ENCODE measurements at regions not wholly inside any gene's neighbourhood (a gene's known extent, or its start where the extent isn't known, plus 50 kb on each side); places are given as distances from the start of the nearest gene placed in this dataset.

DNA sequence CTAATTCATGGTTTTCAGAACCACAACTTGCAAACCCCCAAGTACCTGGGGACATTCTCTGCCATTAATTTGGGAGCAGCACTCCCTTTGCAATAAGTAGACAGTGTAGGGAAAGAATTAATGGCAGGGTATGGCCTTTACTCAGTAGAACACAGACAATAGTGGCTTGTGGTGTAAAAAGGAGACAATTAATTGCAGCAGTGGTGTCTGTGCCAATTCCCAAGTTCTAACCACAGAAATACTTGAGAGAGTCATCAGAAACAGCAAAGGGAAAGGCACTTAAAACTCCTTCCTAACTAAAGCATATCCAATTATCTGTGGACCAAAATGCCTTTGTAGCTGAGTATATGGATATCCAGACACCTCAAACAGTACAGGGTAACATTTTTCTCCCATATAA, 257.6 kb upstream of the POU3F2 start:
- DNase-seq: no peak

DNA sequence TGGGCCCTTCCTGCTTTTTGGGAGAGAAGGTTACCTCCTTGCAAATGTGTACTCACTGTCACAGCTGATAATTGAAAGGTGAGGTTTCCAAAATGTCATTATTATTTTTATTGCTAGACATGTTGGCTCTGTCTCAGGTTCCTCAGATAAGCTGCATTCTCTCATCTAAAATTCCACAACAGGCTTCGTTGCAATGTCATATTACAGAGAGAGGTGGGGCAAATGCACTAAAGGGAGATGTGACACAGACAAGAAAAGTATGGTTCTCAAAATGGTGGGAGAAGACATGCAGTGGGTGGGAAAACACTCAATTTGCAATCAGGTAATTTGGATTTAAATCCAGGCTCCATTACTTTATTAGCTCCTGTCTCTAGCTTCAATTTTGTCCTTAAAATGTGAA, 256.4 kb upstream of the POU3F2 start:
- DNase-seq: no peak

DNA sequence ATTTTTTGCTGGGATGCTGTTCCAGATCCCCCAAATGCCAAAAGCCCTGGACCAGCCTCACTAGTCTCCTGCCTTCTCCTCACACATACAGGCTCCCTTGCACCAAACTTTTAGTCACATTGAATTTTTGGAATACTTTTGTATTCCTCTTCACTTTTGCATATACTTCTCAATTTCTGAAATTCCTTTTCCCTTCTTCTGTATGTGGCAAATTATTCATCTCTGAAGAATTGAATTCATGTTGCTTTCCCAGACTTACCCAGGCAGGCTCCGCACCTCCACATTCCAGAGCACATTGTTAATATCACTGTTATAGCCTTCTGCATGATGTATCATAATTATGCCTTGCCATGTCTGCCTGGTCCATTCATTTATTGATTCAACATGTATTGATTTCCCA, 255.3 kb upstream of the POU3F2 start:
- DNase-seq: no peak

DNA sequence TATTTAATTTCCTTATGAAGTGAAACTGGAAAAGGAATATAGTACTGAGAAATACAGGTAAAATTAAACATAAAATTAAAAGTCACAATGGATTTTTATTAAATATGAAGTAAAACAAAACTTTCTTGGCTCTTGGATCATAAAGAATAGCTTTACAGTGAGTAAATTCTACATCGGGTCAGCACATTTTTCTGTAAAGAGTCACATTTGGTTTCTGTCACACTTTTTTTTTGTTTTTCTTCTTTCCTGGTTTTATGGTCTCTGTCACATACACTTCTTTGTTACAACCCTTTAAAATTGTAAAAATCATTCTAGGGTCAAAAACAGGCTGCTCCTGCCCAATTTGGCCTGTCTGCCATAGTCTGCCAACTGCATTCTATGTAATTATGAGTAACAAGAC, 254.4 kb upstream of the POU3F2 start:
- DNase-seq: no peak

DNA sequence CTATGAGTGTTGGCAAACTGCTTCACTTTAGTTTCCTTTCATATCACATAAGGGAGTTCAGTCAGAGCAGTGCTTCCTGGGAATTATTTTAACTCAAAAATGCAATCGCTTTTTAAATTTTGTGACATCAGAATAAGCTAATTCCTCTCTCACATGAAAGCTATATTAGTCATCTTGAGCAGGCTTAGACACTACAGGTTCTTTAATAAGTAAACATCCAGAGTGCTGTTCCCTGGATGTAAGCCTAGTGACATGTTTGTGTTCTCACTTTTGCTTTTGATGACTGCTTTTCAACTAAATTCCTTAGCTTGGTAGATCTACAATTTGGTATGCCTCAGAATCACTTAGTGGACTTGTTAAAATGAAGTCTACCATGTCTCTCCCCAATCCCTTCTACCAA, 252.7 kb upstream of the POU3F2 start:
- no peak for DNase-seq

DNA sequence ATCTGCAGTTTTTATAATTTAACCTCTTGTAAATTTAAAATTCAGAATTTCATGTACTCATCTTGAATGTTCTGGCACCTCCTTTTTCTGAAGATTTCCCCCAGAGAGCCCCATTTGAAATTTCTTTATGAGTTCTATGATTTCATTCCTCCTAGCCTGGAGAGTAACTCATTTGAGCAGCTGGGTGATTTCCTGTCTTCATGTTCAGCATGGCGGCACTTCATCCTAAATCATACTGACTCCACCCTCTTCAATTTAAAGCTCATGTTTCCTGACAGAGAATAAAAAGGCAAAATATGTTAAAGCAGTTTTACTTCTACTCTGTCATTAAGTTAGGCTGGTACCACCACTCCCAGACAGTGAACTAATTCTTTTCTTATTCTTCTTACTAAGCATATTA, 250.9 kb upstream of the POU3F2 start:
- no peak for DNase-seq

DNA sequence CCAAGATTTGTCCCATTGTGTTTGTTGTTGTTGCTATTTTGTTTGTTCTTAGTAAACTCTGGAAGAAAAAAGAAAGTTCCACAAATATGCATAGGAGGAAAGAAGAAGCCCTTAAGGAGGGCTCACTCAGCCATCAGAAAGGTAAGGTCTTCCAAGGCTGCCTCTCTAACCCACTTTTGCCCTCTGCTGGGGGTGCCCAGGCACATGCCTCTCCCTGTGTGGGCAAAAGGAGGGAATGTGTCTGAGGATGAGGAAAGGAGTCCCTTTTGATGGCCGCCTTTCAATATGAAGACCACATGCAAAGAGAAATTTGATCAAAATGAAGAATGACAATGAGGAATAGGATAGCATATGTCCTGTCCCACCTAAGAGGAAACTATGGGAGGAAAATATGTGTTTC, 248.2 kb upstream of the POU3F2 start:
- DNase-seq: no peak

DNA sequence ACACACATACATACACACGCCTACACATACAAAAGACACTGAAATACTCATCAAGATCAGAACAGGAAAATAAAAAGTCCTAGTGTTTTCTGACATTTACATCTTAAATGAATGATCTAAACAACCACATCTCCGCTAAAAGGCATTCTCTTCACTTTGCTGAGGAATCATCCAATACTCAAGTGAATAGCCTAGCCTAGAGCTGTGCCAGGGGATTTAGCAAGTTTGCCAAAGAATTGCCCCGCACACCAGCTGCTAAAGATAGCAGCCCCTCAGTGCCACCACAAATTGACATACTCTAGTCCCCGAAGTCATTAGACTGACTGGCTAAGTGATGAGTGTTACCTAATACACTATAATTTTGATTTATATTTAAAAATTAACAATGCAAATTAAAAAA, 246.8 kb upstream of the POU3F2 start:
- no peak for DNase-seq

DNA sequence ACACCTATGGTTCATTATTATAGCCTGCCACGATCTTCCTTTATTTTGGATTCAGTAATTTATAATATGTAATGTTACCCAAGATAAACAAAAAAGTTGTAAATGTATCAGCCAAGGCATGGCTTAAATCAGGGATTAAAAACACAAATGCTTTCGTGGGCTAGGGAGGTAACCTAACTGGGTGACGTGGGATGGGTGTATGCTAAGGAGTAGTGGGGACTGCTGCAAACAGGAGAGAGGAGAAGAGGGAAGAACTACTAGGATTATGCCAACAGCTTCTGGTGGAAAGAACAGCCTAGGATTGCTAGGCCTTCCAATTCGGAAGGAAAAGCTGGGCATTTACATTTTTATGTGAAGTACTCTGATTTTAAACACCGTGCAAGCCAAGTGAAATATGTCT, 244.8 kb upstream of the POU3F2 start:
- no peak for DNase-seq

DNA sequence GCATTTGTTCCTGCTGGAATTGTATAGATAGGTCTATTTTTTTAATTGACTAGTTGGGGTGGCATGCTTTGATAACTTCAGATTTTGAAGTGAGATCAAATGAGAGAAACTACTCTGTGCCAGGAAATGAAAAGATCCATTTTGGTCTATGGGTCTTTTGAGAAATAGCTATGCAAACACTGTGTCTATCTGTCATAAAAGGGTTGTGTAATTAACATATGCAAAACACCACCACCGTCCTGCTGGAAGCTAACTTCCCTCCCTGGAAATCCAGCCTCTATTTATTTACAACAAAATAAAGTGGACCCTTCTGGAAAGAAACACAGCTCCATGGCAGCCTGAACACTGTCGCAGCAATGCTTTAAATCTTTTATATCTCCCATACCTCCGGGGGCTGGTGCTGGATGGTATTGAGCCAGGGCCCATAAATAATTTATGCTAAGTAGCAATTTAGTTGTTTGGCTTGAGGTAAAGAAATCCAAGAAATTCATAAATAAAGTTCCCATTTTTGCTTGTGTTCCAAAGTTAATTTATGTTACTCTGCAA, 244.2 kb upstream of the POU3F2 start:
- no peak for DNase-seq

DNA sequence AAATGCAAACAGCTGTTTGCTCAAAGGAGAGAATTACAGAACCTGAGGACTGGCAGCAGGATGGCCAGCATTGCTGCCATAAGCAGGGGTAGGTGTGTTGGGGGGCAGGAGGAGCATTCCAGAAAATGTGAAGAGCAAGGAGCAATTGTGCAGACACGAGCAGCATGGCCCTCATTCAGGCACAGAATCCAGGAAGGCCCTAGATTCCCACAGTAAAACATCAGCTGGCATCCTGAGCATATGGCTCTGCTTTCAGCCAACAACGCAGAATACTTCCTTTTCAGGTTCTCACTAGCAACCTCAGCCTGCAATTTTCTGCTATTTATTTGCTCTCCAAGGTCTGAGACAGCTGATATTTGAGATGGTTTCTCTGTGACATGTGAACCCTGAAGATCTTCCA, 243.4 kb upstream of the POU3F2 start:
- no peak for DNase-seq

DNA sequence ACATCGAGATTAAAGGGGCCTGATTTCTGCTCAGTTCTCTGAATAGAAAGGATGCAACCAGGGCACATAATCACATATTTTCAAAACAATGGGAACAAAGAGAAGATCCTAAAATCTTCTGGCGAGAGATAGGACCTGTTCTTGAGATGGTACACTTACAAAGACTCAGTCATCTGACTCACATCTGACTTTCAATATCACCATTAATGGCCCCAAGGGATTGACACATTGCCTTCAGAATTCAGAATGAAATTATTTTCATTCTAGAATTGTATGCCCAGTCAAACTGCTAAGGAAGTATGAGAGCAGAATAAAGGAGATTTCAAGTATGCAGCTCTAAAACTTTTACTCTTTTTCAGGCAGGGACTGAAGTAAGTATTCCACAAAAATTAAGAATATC, 240.7 kb upstream of the POU3F2 start:
- DNase-seq: no peak

DNA sequence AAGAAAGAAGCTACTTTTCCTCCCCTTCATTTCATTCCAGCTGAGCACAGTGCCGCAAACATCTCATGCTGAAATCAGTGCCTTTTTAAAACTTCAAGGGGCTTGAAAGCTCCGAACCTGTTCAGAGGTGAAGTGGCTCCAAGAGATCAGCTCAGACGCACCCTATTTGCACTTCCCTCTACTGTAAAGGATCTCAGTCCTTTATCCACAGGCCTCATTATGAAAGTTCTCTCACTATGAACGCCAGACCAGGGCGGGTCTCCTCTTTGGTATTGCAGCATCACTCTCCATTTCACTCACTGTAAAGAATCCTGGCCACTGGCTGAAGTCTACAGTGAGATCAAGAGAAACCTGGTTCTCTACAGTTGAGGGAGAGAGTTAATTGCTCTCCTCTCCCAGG, 232.7 kb upstream of the POU3F2 start:
- no peak for DNase-seq

DNA sequence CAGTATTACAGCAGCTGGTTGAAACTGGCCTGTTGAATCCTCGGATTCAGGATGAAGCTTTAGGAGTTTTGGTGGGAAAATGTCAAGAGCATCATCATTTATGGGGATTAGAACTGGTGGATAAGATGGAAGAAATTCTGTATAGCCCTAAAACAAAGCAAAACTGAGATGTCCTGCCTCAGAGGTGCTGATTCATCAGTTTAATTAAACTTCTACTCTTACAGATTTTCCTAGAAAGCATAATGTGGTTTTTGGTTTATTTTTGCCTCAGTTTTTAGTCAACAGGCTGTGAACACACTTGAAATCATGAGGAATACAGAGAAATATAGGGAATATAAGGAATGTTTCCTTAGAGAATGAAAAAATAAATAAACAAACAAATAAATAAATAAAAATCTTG, 228.7 kb upstream of the POU3F2 start:
- DNase-seq: no peak

DNA sequence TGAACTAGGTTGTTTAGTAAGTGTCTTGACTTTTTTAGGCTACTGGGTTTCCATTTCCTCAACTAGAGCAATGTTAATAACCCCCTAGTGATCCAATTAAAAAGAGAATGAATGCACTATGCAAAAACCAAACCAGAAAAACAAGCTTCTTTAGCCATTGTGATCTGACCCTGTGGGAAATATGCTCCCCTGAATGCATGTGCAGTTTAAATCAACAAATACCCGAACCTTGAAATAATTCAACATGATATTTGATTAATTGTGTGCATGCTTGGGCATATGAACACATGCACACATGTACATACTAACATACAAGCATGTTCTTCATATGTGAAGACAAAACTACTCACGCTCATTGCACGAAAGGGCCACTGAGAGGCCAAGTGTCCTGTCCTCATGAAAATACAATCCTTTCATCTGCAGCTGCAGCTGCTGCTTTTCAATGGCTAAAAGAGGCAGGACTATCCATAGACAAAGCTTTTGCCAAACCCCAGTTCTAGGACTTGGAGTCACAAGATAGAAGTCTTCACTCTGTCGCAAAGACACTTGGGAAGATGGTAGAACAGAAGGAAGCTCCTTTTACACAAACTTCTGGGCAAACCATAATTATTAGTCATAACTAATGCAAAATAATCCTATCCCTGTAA, 207.1 kb upstream of the POU3F2 start:
- no peak for DNase-seq

DNA sequence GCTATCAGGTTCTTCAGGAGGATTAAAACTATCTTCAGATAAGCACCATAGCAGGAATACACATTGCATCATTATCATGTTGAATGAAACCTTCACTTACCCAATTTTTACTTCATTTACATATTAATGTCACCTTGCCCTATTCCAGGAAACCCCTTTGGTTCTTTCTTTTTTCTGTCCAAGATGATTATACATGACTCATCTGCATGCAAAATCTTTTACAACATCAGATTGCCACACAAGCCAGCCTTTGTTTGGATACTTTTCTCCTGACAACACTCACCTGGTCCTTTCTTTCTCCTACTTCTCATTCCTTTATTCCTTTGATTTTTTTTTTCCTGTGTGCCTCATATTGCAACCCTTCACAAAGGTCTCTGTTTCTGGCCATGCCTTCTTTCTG, 200.5 kb upstream of the POU3F2 start:
- no peak for DNase-seq

DNA sequence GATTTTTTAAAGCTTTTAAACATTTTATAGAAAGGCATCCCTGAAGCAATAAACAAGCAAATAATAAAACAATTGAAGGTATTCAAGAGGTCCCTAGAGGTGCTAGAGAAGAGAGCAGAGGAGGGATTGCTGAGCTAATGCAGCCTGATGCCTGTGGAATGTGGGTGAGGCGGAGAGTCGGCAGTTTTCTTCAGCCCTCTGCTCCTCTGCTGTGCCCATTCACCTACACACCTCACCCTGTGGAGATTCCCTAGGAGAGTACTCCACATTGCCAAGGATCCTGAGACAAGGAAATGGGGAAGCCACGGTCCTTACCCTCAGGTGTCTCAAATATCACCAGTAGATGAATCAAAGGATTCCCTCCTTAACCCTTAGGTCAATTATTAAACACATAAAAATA, 199.8 kb upstream of the POU3F2 start:
- DNase-seq: no peak

DNA sequence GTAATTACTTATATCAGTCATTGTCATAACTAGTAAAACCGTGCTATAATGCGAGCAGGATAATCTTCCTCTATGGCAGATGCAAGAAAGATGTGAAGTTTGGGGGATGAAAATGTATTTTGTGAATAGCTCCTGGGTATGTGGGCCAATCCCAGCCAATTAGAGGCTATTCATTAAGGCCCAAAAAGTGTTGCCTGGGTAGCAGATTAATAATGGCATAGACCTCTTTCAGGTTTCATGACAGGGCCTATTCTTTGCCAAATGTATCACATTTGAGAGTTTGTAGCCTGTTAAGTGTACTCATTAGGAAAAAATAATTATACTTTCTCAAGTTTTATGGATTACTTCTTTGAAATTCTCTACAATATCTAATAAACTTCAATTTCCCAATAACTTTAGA, 199.2 kb upstream of the POU3F2 start:
- DNase-seq: no peak

DNA sequence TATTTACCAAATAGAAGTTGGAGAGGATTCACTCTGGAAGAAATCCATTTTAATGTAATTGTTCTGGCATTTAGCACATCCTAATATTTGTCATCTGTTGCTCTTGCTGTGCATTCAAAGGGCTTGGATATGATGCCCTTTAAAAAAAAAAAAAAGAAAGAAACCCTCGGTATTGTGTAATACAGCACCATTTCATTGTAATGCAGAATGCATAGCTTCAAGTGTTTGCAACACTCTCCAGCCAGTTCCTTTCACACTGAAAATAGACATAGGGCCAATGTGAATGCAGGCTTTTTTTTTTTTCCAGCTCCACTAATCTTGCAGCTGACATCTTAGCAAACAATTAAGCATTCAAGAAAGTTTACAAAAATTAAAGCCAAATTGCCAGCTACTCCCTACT, 197.4 kb upstream of the POU3F2 start:
- no peak for DNase-seq

DNA sequence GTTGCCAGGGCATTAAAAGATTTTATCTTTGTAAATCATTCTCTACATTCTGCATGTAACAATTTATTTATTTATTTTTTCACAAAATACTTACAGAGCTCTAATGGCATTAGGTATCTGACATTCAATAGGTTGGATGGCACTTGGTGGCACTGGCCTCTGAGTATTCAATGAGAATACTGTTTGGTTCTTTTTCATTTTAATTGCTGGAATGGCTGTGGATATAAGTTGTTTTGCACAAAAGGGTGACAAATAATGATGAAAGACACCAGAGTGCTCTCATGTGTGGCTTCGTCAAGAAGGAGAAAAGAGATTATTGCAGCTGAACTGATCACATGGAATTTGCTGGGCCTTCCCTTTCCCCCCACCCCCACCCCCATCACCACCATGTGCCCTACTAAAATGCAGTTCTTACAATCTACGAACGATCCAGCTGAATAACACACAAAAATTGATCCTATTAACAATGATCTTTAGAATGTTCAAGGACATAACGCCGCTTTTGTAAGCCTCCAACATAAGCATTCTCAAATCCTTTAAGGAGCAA, 195.2 kb upstream of the POU3F2 start:
- no peak for DNase-seq

DNA sequence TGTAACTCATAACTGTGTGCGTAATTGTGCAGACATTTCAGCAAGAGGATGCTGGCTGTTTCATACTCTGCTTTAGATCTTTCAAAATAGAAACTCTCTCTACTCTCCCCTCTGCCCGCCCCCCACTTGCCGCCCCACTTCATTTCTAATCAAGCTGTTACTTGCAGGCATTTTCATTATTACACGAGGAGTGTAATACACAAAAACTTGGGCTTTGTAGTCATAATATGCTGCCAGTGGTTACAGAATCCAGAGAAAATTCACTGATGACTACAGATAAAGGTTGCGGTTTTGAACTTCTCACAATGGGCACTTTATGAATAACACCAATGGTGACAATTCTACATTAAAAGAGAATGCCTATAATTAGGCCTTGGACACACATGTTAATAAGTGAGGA, 194.0 kb upstream of the POU3F2 start:
- no peak for DNase-seq

DNA sequence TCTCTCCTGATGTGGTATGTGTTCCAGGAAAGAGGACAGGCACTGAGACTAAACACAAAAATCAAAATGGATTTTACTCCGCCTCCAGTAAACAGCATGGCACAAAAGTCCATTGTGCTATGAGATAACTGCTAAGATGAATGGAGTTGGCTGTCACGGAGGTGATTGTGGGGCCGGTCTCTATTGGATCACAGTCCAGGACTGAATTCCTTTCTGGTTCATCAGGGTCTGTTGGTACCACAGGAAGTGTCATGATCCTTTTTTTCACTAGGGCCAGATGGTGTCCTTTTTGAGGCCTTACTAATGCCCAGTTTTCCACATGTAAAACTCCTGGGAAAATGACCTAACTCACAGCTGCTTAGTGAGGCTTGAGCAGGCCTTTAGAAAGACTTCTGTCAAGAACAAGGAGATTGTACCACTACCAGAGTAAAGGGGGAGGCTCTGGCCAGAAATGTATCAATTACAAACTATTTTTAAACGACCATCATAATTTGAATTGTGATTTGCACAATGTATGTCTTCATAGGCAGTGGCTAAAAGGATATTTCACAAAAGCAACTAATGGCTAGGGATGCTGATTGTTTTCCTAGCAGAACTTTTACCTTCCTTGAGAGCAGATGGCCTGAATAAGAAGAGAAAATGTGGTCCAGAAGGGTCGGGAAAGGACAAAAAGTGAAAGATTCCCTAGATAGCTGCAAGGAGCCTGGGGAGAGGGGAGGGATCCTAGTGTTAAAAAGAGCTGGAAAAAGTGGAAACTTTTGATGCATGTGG, 192.2 kb upstream of the POU3F2 start:
- no peak for DNase-seq

DNA sequence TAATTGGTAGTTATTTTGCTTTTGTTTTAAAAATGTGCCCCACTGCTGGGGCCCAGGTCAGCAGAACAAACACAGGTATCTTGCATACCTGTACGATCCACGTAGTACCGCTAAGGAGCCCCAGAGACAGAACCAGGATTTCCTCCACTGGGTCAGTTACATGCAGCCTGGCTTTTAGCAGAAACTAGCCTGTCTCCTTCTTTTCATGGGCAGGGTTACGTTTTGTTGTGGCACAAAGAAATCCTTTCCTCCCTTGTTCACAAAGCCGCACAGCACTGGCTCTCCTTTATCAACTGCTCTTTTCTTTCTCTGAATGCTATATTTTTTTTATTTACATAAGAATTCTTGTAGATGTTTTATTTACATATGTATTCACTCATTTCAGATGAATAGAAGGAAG, 190.3 kb upstream of the POU3F2 start:
- no peak for DNase-seq

DNA sequence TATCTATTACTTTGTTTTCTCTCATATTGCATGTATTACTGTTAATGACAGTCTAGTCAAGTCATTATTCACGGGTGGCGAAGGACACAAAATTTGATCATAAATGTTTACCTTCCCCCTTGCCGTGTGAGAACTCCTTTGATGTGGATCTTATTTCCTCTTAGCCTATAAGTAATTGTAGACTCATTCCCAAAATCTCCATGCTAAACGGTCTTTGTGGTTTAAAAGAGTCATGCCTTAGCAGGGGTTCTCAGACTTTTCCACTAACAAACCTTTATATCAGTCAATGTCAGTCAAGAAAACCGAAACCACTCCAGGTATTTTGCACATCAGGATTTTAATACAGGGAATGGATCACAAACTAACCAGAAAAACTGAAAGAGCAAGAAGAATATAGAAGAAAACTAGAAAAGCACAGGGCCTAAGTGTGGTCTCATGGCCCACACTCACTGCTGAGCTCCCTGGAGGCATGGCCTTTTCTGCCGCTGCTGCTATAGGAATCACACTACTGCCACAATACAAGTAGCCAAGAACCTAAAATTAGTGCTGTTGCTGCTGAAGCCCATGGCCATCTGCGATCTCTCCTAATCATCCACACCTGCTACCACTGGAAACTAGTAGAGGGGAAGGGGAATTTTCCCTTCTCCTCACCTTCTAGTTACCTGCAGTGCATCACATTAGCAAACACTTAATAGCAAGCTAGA, 186.0 kb upstream of the POU3F2 start:
- DNase-seq: no peak

All from right forelimb (tissue), 1 donor.